GM18858 (cell line): ENCODE measurements at regions not wholly inside any gene's neighbourhood (a gene's known extent, or its start where the extent isn't known, plus 50 kb on each side); places are given as distances from the start of the nearest gene placed in this dataset.
"Not testable (repeated sequence)": the region's sequence is repeated elsewhere in the genome, so short reads cannot be mapped to it uniquely, and the experiment has no call there.

Experiments used
- ATAC-seq: cut with Tn5 transposase; IDR thresholded peaks from one replicate; pipeline ENCODE4 v1.9.1; 2021; ENCODE audit not compliant: unreplicated experiment

GRCh38 chr1:61581251-61581650 lies 143.7 kb downstream of the TM2D1 start:
- ATAC-seq = no peak

GRCh38 chr1:61580417-61580816 lies 144.5 kb downstream of the TM2D1 start:
- no peak for ATAC-seq

GRCh38 chr1:61579802-61580201 lies 145.1 kb downstream of the TM2D1 start:
- ATAC-seq = no peak

DNA sequence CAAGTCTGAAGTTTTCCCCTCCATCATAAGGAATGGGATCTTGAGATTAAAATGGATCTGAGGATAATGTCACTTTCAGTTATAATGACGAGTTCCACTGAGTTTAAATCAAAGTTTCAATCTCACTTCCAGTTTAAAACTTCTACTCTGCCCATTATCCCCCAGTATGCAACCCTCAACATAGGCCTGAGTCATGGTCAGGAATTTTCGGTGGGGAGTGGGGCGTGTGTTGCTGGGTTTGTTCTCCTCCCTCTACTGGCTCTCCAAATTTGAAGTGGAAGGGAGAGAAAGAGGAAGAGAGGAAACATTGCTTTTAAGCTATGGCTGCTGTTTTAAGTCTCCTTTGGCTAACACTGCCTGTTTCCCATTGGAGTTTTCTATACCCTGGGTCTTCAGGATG lies 152.9 kb downstream of the TM2D1 start:
- no peak for ATAC-seq

GRCh38 chr1:61570191-61570590 lies 154.8 kb downstream of the TM2D1 start:
- no peak for ATAC-seq

DNA sequence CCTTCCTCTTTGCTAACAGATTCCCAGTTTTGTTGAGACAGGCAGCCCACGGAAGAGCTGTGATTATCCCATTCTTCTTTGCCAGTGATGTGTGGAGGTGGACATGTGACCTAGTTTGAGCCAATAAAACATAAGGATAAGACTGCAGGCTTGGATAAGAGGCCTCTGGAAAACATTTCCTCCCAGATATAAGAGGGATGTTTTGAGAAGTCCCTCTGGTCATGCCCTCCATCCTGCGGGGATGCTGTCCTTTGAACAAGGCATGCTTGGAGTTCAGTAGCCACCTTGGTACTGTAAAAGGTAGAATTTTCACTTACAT lies 155.7 kb downstream of the TM2D1 start:
- no peak for ATAC-seq

DNA sequence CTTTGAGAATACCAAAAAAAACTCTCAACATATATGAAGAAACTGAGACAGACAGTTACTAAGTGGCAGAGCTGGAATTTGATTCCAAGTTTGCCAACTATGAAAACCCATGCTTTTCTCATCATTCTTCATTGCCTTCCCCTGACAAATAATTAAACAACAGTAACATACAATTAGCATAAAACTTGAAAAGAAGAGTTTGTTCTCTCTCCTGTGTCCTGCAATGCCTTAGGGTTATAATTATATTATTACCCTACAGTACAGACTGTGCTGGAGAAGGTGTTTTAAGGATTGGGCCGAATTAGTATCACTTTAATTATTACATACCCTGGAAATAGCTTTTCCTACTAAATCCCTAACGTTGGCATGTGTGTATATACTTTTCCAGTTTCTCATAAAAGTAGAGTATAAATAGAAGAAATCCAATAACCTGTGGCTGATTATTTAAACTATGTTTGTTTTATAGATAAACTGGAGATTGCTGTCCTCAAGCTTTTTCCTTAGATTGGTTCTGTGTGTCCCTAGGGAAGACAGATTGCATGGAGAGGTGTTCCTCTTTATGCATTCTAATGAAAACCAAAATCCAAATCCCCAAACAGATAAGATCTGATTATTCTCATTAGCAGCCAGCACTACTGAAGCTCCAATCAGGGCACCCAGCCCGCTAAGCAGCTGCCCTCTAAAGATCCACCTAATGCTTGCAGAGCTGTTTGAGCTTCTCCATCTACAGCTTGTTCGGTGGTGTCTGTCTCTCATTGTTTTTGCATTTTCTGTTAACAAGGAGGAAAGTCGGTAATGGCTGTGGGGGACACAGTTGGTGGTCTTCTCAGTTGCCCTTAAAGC lies 156.3 kb downstream of the TM2D1 start:
- no peak for ATAC-seq

DNA sequence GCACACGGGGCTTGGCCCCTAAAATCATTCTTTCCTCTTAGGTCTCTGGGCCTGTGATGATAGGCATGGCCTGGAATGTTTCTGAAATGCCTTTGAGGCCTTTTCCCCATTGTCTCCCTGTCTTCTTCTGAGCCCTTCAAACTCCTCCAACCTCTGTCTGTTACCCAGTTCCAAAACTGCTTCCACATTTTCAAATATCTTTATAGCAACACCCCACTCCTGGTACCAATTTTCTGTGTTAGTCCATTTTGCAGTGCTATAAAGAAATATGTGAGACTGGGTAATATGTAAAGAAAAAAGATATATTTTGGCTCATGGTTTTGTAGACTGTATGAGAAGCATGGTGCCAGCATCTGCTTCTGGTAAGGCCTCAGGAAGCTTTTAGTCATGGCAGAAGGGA lies 158.8 kb downstream of the TM2D1 start:
- ATAC-seq = no peak

GRCh38 chr1:61563611-61564010 lies 161.3 kb downstream of the TM2D1 start:
- ATAC-seq = no peak

DNA sequence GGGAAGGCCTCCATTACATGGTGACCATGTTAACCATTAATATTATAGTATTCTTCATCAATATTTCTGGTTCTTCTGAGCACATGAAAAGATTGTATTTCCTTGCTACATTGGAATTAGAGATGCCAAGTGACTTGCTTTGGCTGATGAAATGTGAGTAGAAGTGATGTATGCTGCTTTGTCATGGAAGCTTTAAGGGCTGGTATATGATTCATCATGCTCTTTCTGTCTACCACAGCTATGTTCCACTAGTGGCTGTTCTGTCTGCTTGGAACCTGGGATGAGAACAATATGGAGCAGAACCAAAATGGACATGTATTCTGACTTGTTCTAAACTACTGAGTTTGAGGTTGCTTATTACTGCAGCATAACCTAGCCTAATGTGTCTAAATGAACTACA lies 163.3 kb downstream of the TM2D1 start:
- no peak for ATAC-seq

DNA sequence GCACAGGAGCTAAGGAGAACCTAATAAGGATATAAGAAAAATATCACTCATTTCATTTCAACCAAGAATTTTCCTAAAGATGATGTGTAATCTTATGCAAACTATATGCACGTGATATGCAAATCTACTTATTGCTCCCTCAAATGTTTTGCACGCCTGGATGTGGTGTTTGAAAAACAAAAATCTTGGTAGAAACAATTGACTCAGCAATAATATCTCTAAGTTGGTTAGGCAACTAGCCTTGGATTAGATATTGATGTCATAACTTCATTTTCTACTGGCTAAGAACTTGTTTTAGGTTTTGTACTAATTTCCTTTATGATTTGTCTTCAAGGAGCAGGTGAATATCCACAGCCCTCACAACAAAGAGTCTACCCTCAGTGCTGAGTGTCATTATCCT lies 164.6 kb downstream of the TM2D1 start:
- no peak for ATAC-seq

DNA sequence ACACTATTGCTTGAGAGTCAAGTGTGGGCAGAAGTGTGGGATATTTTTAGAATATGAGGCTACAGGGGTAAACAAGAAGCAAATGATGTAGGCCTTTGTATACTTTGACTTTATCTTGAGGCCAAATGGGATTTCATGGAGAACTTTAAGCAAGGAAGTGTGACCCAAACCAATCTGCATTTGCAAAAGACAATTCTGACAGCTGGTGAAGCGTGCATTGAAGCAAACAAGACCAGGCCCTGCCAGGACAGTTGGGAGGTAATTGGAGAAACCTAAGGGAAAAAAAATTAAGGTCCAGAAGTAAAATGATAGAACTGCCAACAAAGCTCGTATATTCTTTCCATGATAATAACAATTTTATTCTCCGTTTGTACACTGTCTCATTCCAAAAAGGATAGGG lies 168.3 kb downstream of the TM2D1 start:
- ATAC-seq = no peak

- no peak for ATAC-seq
Measured at GRCh38 chr1:61552630-61553305, 172.2 kb downstream of the TM2D1 start.

DNA sequence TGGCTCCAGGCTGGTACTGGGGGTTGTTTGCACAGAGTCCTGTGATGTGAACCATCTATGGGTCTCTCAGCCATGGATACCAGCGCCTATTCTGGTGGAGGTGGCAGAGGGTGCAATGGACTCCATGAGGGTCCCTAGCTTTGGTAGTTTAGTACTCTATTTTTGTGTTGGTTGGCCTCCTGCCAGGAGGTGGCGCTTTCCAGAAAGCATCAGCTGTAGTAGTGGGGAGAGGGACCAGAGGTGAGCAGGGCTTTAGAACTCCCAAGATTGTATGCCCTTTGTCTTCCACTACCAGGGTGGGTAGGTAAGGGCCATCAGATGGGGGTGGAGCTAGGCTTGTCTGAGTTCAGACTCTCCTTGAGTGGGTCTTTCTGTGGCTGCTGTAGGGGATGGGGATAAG lies 177.6 kb downstream of the TM2D1 start:
- ATAC-seq = not testable (repeated sequence)

GRCh38 chr1:61544870-61545269 lies 180.1 kb downstream of the TM2D1 start:
- ATAC-seq = not testable (repeated sequence)

DNA sequence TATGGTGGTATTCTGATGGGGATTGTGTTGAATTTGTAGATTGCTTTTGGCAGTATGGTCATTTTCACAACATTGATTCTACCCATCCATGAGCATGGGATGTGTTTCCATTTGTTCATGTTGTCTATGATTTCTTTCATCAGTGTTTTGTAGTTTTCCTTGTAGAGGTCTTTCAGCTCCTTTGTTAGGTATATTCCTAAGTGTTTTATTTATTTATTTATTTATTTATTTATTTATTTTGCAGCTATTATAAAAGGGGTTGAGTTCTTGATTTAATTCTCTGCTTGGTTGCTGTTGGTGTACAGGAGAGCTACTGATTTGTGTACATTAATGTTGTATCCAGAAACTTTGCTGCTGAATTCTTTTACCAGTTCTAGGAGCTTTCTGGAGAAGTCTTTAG lies 181.4 kb downstream of the TM2D1 start:
- not testable (repeated sequence) for ATAC-seq

- no peak for ATAC-seq
Measured at GRCh38 chr1:61539720-61540462, 185.1 kb downstream of the TM2D1 start.

GRCh38 chr1:61538228-61538627 lies 186.7 kb downstream of the TM2D1 start:
- no peak for ATAC-seq

DNA sequence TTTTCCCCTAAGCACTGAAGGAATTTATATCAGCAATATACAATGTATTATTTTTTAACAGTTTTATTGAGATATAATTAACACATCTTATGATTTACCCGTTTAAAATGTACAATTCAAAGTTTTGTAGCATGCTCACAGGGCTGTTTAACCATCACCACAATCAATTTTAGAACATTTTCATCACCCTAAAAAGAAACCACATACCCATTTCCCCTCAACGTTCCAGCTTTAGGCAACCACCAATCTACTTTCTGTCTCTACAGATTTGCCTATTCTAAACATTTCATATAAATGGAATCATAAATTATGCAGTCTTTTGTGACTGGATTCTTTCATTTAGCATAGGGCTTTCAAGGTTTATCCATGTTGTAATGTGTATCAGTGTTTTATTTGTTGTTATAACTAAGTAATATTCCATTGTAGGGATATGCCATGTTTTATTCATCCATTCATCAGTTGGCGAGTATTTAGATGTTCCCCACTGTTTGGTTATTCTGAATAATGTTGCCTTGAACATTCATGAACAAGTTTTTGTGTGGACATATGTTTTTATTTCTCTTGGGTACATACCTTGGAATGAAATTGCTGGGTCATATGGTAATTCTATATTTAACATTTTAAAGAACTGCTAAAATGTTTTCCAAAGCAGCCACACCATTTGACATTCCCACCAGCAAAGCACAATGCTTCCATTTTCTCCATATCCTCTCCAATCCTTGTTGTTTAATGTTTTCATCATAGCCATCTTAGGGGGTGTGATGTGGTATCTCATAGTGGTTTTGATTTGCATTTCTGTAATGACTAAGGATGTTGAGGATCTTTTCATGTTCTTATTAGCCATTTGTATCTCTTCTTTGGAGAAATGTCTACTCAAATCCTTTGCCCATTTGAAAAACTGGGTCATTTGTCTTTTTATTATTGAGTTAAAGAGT lies 188.5 kb downstream of the TM2D1 start:
- ATAC-seq = no peak

GRCh38 chr1:61534847-61535246 lies 190.1 kb downstream of the TM2D1 start:
- no peak for ATAC-seq

DNA sequence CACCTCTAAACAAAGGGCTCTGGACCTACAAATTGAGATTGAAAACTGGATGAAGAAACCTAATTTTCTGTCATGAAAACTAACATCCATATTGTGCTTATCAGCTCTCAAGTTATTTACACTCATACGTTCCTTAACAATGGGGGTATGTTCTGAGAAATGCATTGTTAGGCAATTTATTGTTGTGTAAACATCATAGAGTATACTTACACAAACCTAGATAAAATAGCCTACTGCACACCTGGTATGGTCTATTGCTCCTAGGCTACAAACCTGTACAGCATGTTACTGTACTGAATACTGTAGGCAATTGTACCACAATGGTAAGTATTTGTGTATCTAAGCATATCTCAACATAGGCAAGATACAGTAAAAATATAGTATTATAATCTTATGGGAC lies 191.4 kb downstream of the TM2D1 start:
- no peak for ATAC-seq
